ENCODE measurements at regions not wholly inside any gene's neighbourhood (a gene's known extent, or its start where the extent isn't known, plus 50 kb on each side); places are given as distances from the start of the nearest gene placed in this dataset.

- H3K36me3 ChIP-seq = no peaks in the 10 kb centered on the region
- TF ChIP-seq, protein P1, sequence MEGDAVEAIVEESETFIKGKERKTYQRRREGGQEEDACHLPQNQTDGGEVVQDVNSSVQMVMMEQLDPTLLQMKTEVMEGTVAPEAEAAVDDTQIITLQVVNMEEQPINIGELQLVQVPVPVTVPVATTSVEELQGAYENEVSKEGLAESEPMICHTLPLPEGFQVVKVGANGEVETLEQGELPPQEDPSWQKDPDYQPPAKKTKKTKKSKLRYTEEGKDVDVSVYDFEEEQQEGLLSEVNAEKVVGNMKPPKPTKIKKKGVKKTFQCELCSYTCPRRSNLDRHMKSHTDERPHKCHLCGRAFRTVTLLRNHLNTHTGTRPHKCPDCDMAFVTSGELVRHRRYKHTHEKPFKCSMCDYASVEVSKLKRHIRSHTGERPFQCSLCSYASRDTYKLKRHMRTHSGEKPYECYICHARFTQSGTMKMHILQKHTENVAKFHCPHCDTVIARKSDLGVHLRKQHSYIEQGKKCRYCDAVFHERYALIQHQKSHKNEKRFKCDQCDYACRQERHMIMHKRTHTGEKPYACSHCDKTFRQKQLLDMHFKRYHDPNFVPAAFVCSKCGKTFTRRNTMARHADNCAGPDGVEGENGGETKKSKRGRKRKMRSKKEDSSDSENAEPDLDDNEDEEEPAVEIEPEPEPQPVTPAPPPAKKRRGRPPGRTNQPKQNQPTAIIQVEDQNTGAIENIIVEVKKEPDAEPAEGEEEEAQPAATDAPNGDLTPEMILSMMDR (IDR thresholded peaks at IDR 0.05) = no peak
- DNase-seq = no peak
- no peaks in the 10 kb centered on the region for H3K9me3 ChIP-seq
- intact Hi-C loops (cut with DNase I) = no loop called here
- H3K4me1 ChIP-seq = no peaks in the 10 kb centered on the region
- H3K27ac ChIP-seq = no peak overlapping the region
- no peak overlapping the region for H3K9ac ChIP-seq (ENCODE audit: low read depth in 2 of 2, low read length in 2 of 2)
- H3K27me3 ChIP-seq = no peaks in the 10 kb centered on the region
- H3K4me3 ChIP-seq = no peak overlapping the region
Observed at GRCh38 chr21:21750124-21750825, 752.1 kb downstream of the NCAM2 start.

DNA sequence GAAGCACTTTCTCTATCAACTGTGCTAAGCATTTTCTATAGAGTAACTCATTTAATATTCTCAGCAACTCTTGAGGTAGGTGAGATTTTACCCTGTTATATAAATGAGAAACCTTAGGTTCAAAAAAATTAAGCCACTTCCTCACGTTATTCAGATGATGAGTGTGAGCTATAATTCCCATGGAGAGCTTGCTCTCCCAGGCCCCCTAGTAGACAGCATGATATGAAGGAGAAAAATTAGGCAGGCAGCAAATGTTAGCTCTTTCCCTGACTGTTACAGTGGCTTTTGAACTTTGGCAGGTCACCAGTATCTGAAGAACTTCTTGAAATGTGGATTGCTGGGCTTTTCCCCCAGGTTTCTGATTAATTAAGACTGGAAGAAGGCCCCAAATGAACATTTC lies 753.1 kb downstream of the NCAM2 start:
- DNase-seq = peak; percentile 19
- Histone ChIP-seq H3K4me1 (no peaks in the 10 kb centered on the region), H3K4me3 (no peak overlapping the region), H3K9ac (ENCODE audit: low read depth in 2 of 2, low read length in 2 of 2) (no peak overlapping the region), H3K9me3 (no peaks in the 10 kb centered on the region), H3K36me3 (no peaks in the 10 kb centered on the region), H3K27ac (no peak overlapping the region), H3K27me3 (no peaks in the 10 kb centered on the region)
- TF ChIP-seq, protein P1 (IDR thresholded peaks at IDR 0.05) = no peak
- intact Hi-C loops (cut with DNase I) = no loop called here

GRCh38 chr21:21762855-21763254 lies 764.6 kb downstream of the NCAM2 start:
- TF ChIP-seq, protein P1 (IDR thresholded peaks at IDR 0.05) = no peak
- Histone ChIP-seq H3K4me1 (no peaks in the 10 kb centered on the region), H3K9ac (ENCODE audit: low read depth in 2 of 2, low read length in 2 of 2) (no peak overlapping the region), H3K27me3 (no peaks in the 10 kb centered on the region), H3K36me3 (no peaks in the 10 kb centered on the region), H3K9me3 (no peaks in the 10 kb centered on the region), H3K27ac (no peak overlapping the region), H3K4me3 (no peak overlapping the region)
- intact Hi-C loops (cut with DNase I) = no loop called here
- DNase-seq = no peak

DNA sequence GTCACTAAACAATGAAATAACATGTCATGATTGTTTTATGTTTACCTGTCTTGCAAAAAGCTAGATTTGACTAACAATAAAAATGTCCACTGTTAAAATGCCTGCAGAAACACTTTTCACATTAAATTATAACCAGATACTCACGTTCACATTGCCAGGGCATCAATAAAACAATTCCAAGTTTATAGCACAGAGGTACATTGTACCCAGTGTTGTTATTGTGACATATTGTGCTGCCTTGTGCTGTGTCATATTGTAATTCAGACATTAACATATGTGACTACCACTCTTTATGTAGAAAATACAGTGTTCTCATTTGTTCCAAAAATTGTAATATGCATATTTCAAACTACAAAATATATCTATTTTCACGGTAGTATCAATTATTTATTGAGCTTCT lies 766.1 kb downstream of the NCAM2 start:
- intact Hi-C loops (cut with DNase I) = no loop called here
- Histone ChIP-seq H3K4me3 (no peak overlapping the region), H3K36me3 (no peaks in the 10 kb centered on the region), H3K4me1 (no peaks in the 10 kb centered on the region), H3K9ac (ENCODE audit: low read depth in 2 of 2, low read length in 2 of 2) (no peak overlapping the region), H3K27ac (no peak overlapping the region), H3K27me3 (no peaks in the 10 kb centered on the region), H3K9me3 (no peaks in the 10 kb centered on the region)
- TF ChIP-seq, protein P1 (IDR thresholded peaks at IDR 0.05) = no peak
- DNase-seq = no peak

DNA sequence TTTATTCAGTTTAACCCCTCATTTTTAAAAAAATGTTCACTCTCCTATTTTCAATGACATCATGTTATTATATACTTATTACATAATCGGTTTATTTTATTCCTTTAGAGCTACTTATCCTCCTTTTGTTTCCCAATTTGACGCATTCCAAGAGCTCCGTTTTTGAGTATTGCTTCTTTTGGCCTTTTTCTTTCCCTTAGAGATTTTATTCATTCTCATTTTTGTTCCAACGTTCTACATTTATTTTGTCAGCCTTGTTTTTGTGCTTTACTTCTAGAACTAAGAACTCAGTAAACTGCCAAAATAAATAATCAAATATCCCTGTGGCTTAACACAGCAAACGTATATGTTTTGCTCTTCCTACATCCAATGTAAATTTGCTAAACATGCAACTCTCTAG lies 769.1 kb downstream of the NCAM2 start:
- H3K9ac ChIP-seq (ENCODE audit: low read depth in 2 of 2, low read length in 2 of 2) = no peak overlapping the region
- no peaks in the 10 kb centered on the region for H3K9me3 ChIP-seq
- intact Hi-C loops (cut with DNase I) = no loop called here
- DNase-seq = no peak
- TF ChIP-seq, protein P1 (IDR thresholded peaks at IDR 0.05) = no peak
- H3K4me1 ChIP-seq = no peaks in the 10 kb centered on the region
- no peaks in the 10 kb centered on the region for H3K36me3 ChIP-seq
- H3K4me3 ChIP-seq = no peak overlapping the region
- no peak overlapping the region for H3K27ac ChIP-seq
- no peaks in the 10 kb centered on the region for H3K27me3 ChIP-seq
